Activated T-helper 1 cell treated with anti-CD3 and anti-CD28 coated beads, Interleukin-12 subunit alpha, Interleukin-12 subunit beta, Interleukin-2, Interleukin-4 antibody, amounts not matched to agents 30 ng/mL and 10 ng/mL and 1 ng/mL, durations not matched to agents 14 hours and 24 hours and 36 hours (primary cell): ENCODE measurements at regions not wholly inside any gene's neighbourhood (a gene's known extent, or its start where the extent isn't known, plus 50 kb on each side); places are given as distances from the start of the nearest gene placed in this dataset.
"Not testable (repeated sequence)": the region's sequence is repeated elsewhere in the genome, so short reads cannot be mapped to it uniquely, and the experiment has no call there.

Source experiments
- DNase-seq: peaks from one replicate; pipeline ENCODE4 v3.0.0; 2021; ENCODE audit warnings: low spot score
- H3K27ac Mint-ChIP-seq: one replicate; pipeline ENCODE4 v1.8.0; 2021; ENCODE audit warnings: mild to moderate bottlenecking, mixed read lengths
- H3K27me3 Mint-ChIP-seq: one replicate; pipeline ENCODE4 v1.8.0; 2022; ENCODE audit warnings: mild to moderate bottlenecking, moderate library complexity, mixed read lengths; ENCODE audit not compliant: insufficient read depth
- H3K36me3 Mint-ChIP-seq: one replicate; pipeline ENCODE4 v1.8.0; 2021; ENCODE audit warnings: low read depth, mixed read lengths
- H3K4me1 Mint-ChIP-seq: one replicate; pipeline ENCODE4 v1.8.0; 2021; ENCODE audit warnings: low read depth, mixed read lengths
- H3K4me3 Mint-ChIP-seq: one replicate; pipeline ENCODE4 v1.8.0; 2021; ENCODE audit warnings: mild to moderate bottlenecking, moderate library complexity, mixed read lengths
- H3K9me3 Mint-ChIP-seq: one replicate; pipeline ENCODE4 v1.8.0; 2021; ENCODE audit warnings: mixed read lengths
- intact Hi-C: fragments of 100-400 bp; cut with micrococcal nuclease; formaldehyde crosslinking; loops from one replicate; pipeline ENCODE4 v1.15.1; 2024

- no peak for DNase-seq
- no peaks in the 10 kb centered on the region for H3K27me3 Mint-ChIP-seq
- H3K36me3 Mint-ChIP-seq: no peaks in the 10 kb centered on the region
- no peak overlapping the region for H3K4me3 Mint-ChIP-seq
- H3K9me3 Mint-ChIP-seq: peaks cover 51% of the 10 kb centered on the region
- H3K27ac Mint-ChIP-seq: no peak overlapping the region
- no peaks in the 10 kb centered on the region for H3K4me1 Mint-ChIP-seq
- intact Hi-C loops: no loop called here
Measured at GRCh38 chr16:35798885-35799426, 2339.5 kb downstream of the TP53TG3F start.

- peaks cover 44% of the 10 kb centered on the region for H3K9me3 Mint-ChIP-seq
- H3K36me3 Mint-ChIP-seq, DNase-seq, H3K27me3 Mint-ChIP-seq, H3K4me3 Mint-ChIP-seq, intact Hi-C loops, H3K4me1 Mint-ChIP-seq, H3K27ac Mint-ChIP-seq: not testable (repeated sequence)
Measured at GRCh38 chr16:35804465-35804864, 2345.1 kb downstream of the TP53TG3F start.

DNA sequence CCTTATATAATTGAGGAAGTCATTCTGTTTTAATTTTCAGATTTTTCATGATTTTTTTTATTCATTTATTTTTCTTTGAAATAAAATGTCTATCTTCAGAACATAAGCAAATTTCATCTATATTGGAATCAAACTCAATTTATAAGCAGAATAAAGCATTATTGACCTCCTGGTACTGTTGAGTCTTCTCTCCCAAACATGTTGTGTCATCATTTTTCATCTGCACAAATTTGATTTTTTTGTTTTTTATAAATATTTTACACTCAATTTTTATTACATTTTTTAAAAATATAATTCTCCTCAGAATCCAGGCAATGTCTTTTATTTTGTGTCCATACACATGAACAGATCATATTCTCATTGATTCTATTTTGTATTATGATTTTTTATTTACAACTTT lies 2363.9 kb downstream of the TP53TG3F start:
- no peak overlapping the region for H3K4me3 Mint-ChIP-seq
- intact Hi-C loops: no loop called here
- no peaks in the 10 kb centered on the region for H3K4me1 Mint-ChIP-seq
- no peaks in the 10 kb centered on the region for H3K27me3 Mint-ChIP-seq
- peaks cover 40% of the 10 kb centered on the region for H3K9me3 Mint-ChIP-seq
- DNase-seq: no peak
- no peaks in the 10 kb centered on the region for H3K36me3 Mint-ChIP-seq
- no peak overlapping the region for H3K27ac Mint-ChIP-seq

- Mint-ChIP-seq H3K36me3 (no peaks in the 10 kb centered on the region), H3K4me3 (no peak overlapping the region), H3K27me3 (no peaks in the 10 kb centered on the region), H3K9me3 (peaks cover 49% of the 10 kb centered on the region), H3K27ac (no peak overlapping the region), H3K4me1 (no peaks in the 10 kb centered on the region)
- intact Hi-C loops: no loop called here
- DNase-seq: no peak
Measured at GRCh38 chr16:35841632-35842031, 2382.2 kb downstream of the TP53TG3F start.

GRCh38 chr16:35862242-35862641 lies 2402.8 kb downstream of the TP53TG3F start:
- intact Hi-C loops: no loop called here
- peaks cover 40% of the 10 kb centered on the region for H3K9me3 Mint-ChIP-seq
- H3K27ac Mint-ChIP-seq: no peak overlapping the region
- no peak for DNase-seq
- no peaks in the 10 kb centered on the region for H3K27me3 Mint-ChIP-seq
- no peaks in the 10 kb centered on the region for H3K36me3 Mint-ChIP-seq
- no peaks in the 10 kb centered on the region for H3K4me1 Mint-ChIP-seq
- H3K4me3 Mint-ChIP-seq: no peak overlapping the region

DNA sequence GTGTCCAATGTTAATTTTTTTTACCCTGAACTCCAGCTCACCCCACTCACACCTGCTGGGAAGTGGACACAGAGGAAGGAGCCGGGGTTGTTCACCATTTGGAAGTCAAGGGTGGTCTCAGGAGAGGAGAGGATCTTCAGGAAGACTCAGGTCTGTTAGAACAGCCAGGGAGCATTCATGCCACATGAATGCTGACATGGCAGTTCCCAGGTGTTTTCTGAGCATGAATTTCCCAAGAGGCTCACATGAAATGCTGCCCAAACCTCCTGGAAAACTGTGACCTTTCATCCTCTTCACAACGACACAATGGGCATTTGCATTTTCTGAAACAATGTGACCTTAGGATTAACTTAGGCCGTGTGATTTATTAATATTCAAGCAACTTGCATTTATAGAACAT lies 2409.2 kb downstream of the TP53TG3F start:
- no peak overlapping the region for H3K27ac Mint-ChIP-seq
- peaks cover 64% of the 10 kb centered on the region for H3K9me3 Mint-ChIP-seq
- intact Hi-C loops: no loop called here
- no peak for DNase-seq
- H3K4me1 Mint-ChIP-seq: no peaks in the 10 kb centered on the region
- no peaks in the 10 kb centered on the region for H3K27me3 Mint-ChIP-seq
- H3K4me3 Mint-ChIP-seq: no peak overlapping the region
- no peaks in the 10 kb centered on the region for H3K36me3 Mint-ChIP-seq

DNA sequence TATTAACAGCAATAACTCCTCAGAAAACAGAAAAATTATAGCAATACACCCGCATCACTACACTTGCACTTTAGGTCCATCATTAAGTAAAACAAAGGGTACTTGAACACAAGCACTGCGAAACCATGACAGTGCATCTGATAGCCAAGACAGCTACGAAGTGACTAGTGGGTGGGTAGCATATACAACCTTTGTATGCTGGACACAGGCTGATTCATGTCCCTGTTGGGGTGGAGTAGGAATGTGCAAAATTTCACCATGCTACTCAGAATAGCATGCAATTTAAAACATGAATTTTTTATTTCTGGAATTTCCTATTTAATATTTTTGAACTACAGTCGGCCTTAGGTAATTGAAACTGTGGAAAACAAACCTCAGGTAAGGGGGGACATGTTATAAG lies 2414.1 kb downstream of the TP53TG3F start:
- DNase-seq: no peak
- Mint-ChIP-seq H3K36me3 (no peaks in the 10 kb centered on the region), H3K4me1 (no peaks in the 10 kb centered on the region), H3K4me3 (no peak overlapping the region), H3K27me3 (no peaks in the 10 kb centered on the region), H3K27ac (no peak overlapping the region), H3K9me3 (peaks cover 49% of the 10 kb centered on the region)
- intact Hi-C loops: no loop called here

GRCh38 chr16:35881654-35882053 lies 2422.2 kb downstream of the TP53TG3F start:
- DNase-seq: no peak
- H3K4me3 Mint-ChIP-seq: no peak overlapping the region
- intact Hi-C loops: no loop called here
- no peaks in the 10 kb centered on the region for H3K36me3 Mint-ChIP-seq
- peaks cover 65% of the 10 kb centered on the region for H3K9me3 Mint-ChIP-seq
- no peaks in the 10 kb centered on the region for H3K27me3 Mint-ChIP-seq
- no peaks in the 10 kb centered on the region for H3K4me1 Mint-ChIP-seq
- no peak overlapping the region for H3K27ac Mint-ChIP-seq

DNA sequence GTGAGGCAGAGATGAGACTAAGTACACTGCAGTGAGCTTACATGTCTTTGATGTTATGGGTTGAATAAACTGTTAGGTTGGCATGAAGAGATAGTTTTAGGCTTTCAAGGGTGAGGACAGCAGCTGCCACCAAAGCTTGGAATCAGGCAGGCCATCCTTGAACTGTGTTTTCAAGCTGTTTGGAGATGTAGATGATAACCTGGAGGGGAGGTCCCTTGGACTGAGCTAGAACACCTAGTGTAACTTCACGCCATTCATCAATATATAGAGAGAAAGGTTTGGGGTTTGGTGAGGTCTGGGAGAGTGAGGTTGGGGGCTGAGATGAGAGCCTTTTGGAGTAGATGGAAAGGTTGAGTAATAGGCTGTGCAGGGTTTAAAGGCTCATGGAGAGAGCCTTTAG lies 2447.0 kb downstream of the TP53TG3F start:
- H3K27me3 Mint-ChIP-seq: no peaks in the 10 kb centered on the region
- intact Hi-C loops: no loop called here
- no peak overlapping the region for H3K27ac Mint-ChIP-seq
- DNase-seq: no peak
- H3K36me3 Mint-ChIP-seq: peaks cover 2% of the 10 kb centered on the region
- no peaks in the 10 kb centered on the region for H3K4me1 Mint-ChIP-seq
- no peak overlapping the region for H3K4me3 Mint-ChIP-seq
- peaks cover 64% of the 10 kb centered on the region for H3K9me3 Mint-ChIP-seq

- H3K4me1 Mint-ChIP-seq: no peaks in the 10 kb centered on the region
- no peak for DNase-seq
- no peak overlapping the region for H3K27ac Mint-ChIP-seq
- peaks cover 78% of the 10 kb centered on the region for H3K9me3 Mint-ChIP-seq
- peaks cover 2% of the 10 kb centered on the region for H3K36me3 Mint-ChIP-seq
- no peak overlapping the region for H3K4me3 Mint-ChIP-seq
- no peaks in the 10 kb centered on the region for H3K27me3 Mint-ChIP-seq
- intact Hi-C loops: no loop called here
Measured at GRCh38 chr16:35908152-35908551, 2448.7 kb downstream of the TP53TG3F start.

DNA sequence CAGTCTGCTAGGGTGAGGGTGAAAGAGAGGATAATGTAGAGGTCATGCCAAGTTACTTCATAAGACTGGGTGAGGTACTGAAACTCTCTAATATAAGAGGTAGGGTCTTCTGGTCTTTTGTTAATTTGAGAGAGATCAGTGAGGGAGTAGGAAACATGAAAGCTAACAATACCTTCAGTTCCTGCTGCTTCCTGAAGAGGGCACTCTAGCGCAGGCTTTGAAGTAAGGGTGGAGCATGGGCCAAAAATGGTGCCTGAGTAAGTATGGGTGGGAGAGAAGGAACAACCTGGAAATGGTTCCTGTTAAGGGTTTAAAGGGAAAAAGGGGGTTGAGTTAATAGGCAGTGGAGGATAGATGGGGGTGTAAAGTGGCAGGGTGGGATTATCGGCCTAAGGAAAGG lies 2449.5 kb downstream of the TP53TG3F start:
- intact Hi-C loops: no loop called here
- no peak overlapping the region for H3K4me3 Mint-ChIP-seq
- H3K27ac Mint-ChIP-seq: no peak overlapping the region
- peaks cover 2% of the 10 kb centered on the region for H3K36me3 Mint-ChIP-seq
- H3K9me3 Mint-ChIP-seq: peaks cover 81% of the 10 kb centered on the region
- H3K27me3 Mint-ChIP-seq: no peaks in the 10 kb centered on the region
- H3K4me1 Mint-ChIP-seq: no peaks in the 10 kb centered on the region
- DNase-seq: no peak

DNA sequence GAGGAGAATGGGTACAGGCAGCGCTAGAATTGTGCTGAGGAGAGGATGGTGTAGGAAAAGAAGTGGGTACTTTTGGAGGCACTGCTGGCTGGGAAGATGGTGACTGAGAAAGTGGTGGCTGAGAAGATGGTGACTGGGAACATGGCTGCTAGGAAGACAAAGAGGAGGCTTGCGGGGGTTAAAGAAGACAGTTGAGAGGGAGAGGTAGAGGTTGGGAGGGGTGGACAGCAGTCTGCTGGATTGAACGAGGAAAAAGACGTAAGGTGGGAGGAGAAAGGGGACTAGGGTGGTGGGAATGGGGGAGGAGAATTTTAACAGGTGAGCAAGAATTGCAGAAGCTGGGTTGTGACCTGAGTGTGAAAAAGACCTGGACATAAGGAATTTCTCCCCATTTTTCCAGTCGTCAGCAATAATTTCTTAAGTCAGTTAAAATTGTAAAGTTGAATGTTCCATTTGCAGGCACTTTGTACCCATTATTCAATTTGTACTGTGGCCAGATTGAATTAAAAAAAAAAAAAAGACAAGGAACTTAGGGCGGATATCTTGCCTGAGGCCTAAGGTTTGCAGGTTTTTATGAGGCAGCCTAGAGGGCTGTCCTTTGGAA lies 2450.0 kb downstream of the TP53TG3F start:
- DNase-seq: no peak
- no peaks in the 10 kb centered on the region for H3K4me1 Mint-ChIP-seq
- no peak overlapping the region for H3K4me3 Mint-ChIP-seq
- no peaks in the 10 kb centered on the region for H3K27me3 Mint-ChIP-seq
- H3K36me3 Mint-ChIP-seq: peaks cover 2% of the 10 kb centered on the region
- intact Hi-C loops: no loop called here
- H3K27ac Mint-ChIP-seq: no peak overlapping the region
- H3K9me3 Mint-ChIP-seq: peaks cover 80% of the 10 kb centered on the region

GRCh38 chr16:35910409-35910808 lies 2451.0 kb downstream of the TP53TG3F start:
- DNase-seq: no peak
- H3K27ac Mint-ChIP-seq: no peak overlapping the region
- H3K36me3 Mint-ChIP-seq: no peaks in the 10 kb centered on the region
- H3K9me3 Mint-ChIP-seq: peaks cover 76% of the 10 kb centered on the region
- no peaks in the 10 kb centered on the region for H3K27me3 Mint-ChIP-seq
- intact Hi-C loops: no loop called here
- no peaks in the 10 kb centered on the region for H3K4me1 Mint-ChIP-seq
- no peak overlapping the region for H3K4me3 Mint-ChIP-seq

- intact Hi-C loops: no loop called here
- Mint-ChIP-seq H3K27ac (no peak overlapping the region), H3K9me3 (peaks cover 61% of the 10 kb centered on the region), H3K36me3 (no peaks in the 10 kb centered on the region), H3K4me3 (no peak overlapping the region), H3K27me3 (no peaks in the 10 kb centered on the region), H3K4me1 (no peaks in the 10 kb centered on the region)
- no peak for DNase-seq
Measured at GRCh38 chr16:35911899-35912298, 2452.5 kb downstream of the TP53TG3F start.
